Heart left ventricle (tissue), 16 donors: ENCODE measurements at regions not wholly inside any gene's neighbourhood (a gene's known extent, or its start where the extent isn't known, plus 50 kb on each side); places are given as distances from the start of the nearest gene placed in this dataset.
"Not testable (repeated sequence)": the region's sequence is repeated elsewhere in the genome, so short reads cannot be mapped to it uniquely, and the experiment has no call there.

Experiments used
- ATAC-seq, 4 donors: fragments of 200-7000 bp; cut with Tn5 transposase; one replicate each; pipeline ENCODE4 v1.9.1; 2020 to 2022; ENCODE audit warnings: moderate library complexity in 4 of 4, mild to moderate bottlenecking in 3 of 4, moderate number of reproducible peaks in 1 of 4
- DNase-seq, 5 donors: peaks; one replicate each; pipeline ENCODE4 v3.0.0-alpha.2; 2020
- H3K27ac ChIP-seq, 12 donors: fragments of 200-600 bp; sonication (generic) in 4 of 12; one replicate each; pipeline versions ENCODE4 v1.5.0 to v1.8.0; 2016 to 2022; ENCODE audit warnings: mild to moderate bottlenecking in 2 of 12
- H3K27me3 ChIP-seq, 9 donors: fragments of 200-600 bp; sonication (generic) in 2 of 9; one replicate each; pipeline versions ENCODE4 v1.5.1 to v1.8.0; 2016 to 2022; ENCODE audit warnings: mild to moderate bottlenecking in 3 of 9
- H3K36me3 ChIP-seq, 9 donors: fragments of 200-600 bp; sonication (generic) in 2 of 9; one replicate each; pipeline versions ENCODE4 v1.5.0 to v1.8.0; 2018 to 2022; ENCODE audit warnings: mild to moderate bottlenecking in 2 of 9
- H3K4me1 ChIP-seq, 12 donors: fragments of 200-600 bp; sonication (generic) in 4 of 12; one replicate each; pipeline versions ENCODE4 v1.5.0 to v1.8.0; 2016 to 2022; ENCODE audit warnings: mild to moderate bottlenecking in 3 of 12
- H3K4me3 ChIP-seq, 12 donors: fragments of 200-600 bp; sonication (generic) in 4 of 12; one replicate each; pipeline versions ENCODE4 v1.5.0 to v1.8.0; 2017 to 2022; ENCODE audit warnings: mild to moderate bottlenecking in 9 of 12, moderate library complexity in 4 of 12
- H3K9me3 ChIP-seq, 12 donors: fragments of 200-600 bp; sonication (generic) in 4 of 12; one replicate each; pipeline versions ENCODE4 v1.5.0 to v1.8.0; 2016 to 2022; ENCODE audit warnings: mild to moderate bottlenecking in 1 of 12
- POLR2A ChIP-seq, 2 donors: fragments of 450-650 bp; IDR thresholded peaks; one replicate each; pipeline ENCODE4 v1.6.1; 2017; ENCODE audit warnings: antibody characterized with exemption in 2 of 2, mild to moderate bottlenecking in 2 of 2, moderate library complexity in 2 of 2
- WGBS, 4 donors: extraction: QIAGEN DNeasy Blood & Tissue Kit in 2 of 4; methylation state at CpG; one replicate each; pipeline versions ENCODE4 v1.1.5 to v1.1.7; 2013 to 2018; 5-methylcytosine and 5-hydroxymethylcytosine counted together
- intact Hi-C, 10 donors: fragments of 100-400 bp; cut with DNase I; formaldehyde crosslinking; loops; one replicate each; pipeline versions ENCODE4 v1.11.1 to v1.14.2; 2022
- TF ChIP-seq, protein P1 (sequence below), 12 donors: fragments of 200-600 bp; sonication (generic) in 4 of 12; IDR thresholded peaks; one replicate each; pipeline versions ENCODE4 v1.5.0 to v1.8.0; 2018 to 2022; ENCODE audit warnings: antibody characterized with exemption in 12 of 12, mild to moderate bottlenecking in 5 of 12
- donor health status: ischemic (EF 13 %, LVEDD 7.1; RV severe dilation, severe dysfunction).
- donor health status: healthy with polysubstance abuse.
- donor health status: DM: no; HTN: yes; CAD: no.
- donor health status: DM: no; HTN: no; CAD: no.
- donor health status: ischemic (EF 25% LVEDD 6.9; RV normal size, moderate dysfunction).
- donor health status: ischemic (EF 25% LVEDD 5.7; RV mildly dilated, moderate dysfunction).
- donor health status: healthy.
- donor health status: DM: yes; HTN: yes; CAD: no.
- donor health status: ischemic (EF 35%, LVEDD 5.7; RV mildly dilated, moderate dysfunction).
- donor health status: nonischemic (EF 11% LVEDD 7.7; RV severe dilation, severe dysfunction).
- donor health status: DM: yes; HTN: yes; CAD: no.
- donor health status: PGD.
- donor health status: ischemic (EF 29% LVEDD 5.4; RV normal size, mild dysfunction).
- donor health status: nonischemic (EF 23%, LVEDD 6.1; RV moderate dilation, normal function).

DNA sequence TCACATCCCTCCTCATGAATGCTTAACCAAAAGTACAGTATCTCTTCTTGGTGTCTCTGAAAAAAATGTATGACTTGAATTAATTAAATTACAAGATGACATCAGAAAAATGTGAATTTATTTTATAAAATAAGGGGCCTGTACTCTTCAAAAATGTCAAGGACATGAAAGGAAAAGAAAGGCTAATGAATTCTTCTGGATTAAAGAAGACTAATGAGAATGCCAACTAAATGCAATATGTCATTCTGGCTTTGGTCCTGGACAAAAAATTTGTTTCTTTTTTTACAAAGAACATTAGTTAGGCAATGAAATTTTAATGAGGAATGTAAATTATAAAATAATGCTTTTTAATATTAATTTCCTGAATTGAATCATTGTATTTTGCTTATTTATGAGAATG, 1125.7 kb downstream of the DNAJB9 start:
- H3K9me3 ChIP-seq: peaks cover 0 to 13% (median 0%) of the 10 kb centered on the region in 12 donors
- no peaks in the 10 kb centered on the region for H3K36me3 ChIP-seq
- intact Hi-C loops: no loop called here
- H3K4me1 ChIP-seq: no peaks in the 10 kb centered on the region
- no peak for ATAC-seq
- H3K27me3 ChIP-seq: no peaks in the 10 kb centered on the region
- DNase-seq: no peak
- TF ChIP-seq, protein P1, sequence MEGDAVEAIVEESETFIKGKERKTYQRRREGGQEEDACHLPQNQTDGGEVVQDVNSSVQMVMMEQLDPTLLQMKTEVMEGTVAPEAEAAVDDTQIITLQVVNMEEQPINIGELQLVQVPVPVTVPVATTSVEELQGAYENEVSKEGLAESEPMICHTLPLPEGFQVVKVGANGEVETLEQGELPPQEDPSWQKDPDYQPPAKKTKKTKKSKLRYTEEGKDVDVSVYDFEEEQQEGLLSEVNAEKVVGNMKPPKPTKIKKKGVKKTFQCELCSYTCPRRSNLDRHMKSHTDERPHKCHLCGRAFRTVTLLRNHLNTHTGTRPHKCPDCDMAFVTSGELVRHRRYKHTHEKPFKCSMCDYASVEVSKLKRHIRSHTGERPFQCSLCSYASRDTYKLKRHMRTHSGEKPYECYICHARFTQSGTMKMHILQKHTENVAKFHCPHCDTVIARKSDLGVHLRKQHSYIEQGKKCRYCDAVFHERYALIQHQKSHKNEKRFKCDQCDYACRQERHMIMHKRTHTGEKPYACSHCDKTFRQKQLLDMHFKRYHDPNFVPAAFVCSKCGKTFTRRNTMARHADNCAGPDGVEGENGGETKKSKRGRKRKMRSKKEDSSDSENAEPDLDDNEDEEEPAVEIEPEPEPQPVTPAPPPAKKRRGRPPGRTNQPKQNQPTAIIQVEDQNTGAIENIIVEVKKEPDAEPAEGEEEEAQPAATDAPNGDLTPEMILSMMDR (IDR thresholded peaks at IDR 0.05): no peak
- no peak for TF ChIP-seq POLR2A (IDR thresholded peaks at IDR 0.05)
- H3K27ac ChIP-seq: no peak overlapping the region
- no peak overlapping the region for H3K4me3 ChIP-seq

DNA sequence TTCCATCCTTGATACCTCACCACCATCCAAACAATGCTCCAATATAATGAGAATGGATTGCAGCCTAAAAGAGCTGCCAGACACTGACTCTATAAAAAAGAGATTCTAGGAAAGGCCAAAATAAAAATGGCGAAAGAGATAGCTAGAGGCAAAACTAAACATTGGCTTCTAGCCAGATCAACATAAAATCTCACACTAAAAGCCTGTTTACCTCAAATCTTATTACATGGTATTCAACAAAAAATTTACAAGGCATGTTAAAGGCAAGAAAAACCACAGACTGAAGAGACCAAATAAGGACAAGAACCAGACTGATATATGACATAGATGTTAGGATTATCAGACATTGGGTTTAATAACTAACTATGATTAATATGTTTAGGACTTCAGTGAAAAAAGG, 1127.0 kb downstream of the DNAJB9 start:
- H3K4me1 ChIP-seq: no peaks in the 10 kb centered on the region
- TF ChIP-seq, protein P1 (IDR thresholded peaks at IDR 0.05): no peak
- no peak for TF ChIP-seq POLR2A (IDR thresholded peaks at IDR 0.05)
- no peak overlapping the region for H3K27ac ChIP-seq
- intact Hi-C loops: no loop called here
- H3K27me3 ChIP-seq: no peaks in the 10 kb centered on the region
- H3K4me3 ChIP-seq: no peak overlapping the region
- ATAC-seq (no peak), DNase-seq (no peak)
- no peaks in the 10 kb centered on the region for H3K36me3 ChIP-seq
- 74 to 94% (median 86%) methylated on average over 1 of the region's 1 CpG for WGBS, 4 donors
- H3K9me3 ChIP-seq: peaks cover 0 to 13% (median 0%) of the 10 kb centered on the region in 12 donors

DNA sequence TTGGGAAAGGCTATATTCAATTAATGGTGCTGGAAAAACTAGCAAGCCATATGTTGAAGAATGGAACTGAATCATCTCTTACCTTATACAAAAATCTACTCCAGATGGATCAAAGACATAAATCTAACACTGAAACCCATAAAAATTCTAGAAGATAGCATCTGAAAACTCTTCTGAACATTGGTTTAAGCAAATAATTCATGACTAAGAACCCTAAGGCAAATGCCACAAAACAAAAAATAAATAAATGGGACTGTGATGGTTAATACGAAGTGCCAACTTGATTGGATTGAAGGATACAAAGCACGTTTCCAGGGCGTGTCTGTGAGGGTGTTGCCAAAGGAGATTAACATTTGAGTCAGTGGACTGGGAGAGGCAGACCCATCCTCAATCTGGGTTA, 1130.0 kb downstream of the DNAJB9 start:
- no peak overlapping the region for H3K27ac ChIP-seq
- no peaks in the 10 kb centered on the region for H3K27me3 ChIP-seq
- H3K4me1 ChIP-seq: no peaks in the 10 kb centered on the region
- no peak for TF ChIP-seq POLR2A (IDR thresholded peaks at IDR 0.05)
- TF ChIP-seq, protein P1 (IDR thresholded peaks at IDR 0.05): no peak
- no peak for ATAC-seq
- DNase-seq: no peak
- no peak overlapping the region for H3K4me3 ChIP-seq
- WGBS, 4 donors: 73 to 74% (median 73%) methylated on average over 3 of the region's 3 CpGs
- intact Hi-C loops: no loop called here
- peaks cover 0 to 13% (median 0%) of the 10 kb centered on the region in 12 donors for H3K9me3 ChIP-seq
- H3K36me3 ChIP-seq: no peaks in the 10 kb centered on the region

DNA sequence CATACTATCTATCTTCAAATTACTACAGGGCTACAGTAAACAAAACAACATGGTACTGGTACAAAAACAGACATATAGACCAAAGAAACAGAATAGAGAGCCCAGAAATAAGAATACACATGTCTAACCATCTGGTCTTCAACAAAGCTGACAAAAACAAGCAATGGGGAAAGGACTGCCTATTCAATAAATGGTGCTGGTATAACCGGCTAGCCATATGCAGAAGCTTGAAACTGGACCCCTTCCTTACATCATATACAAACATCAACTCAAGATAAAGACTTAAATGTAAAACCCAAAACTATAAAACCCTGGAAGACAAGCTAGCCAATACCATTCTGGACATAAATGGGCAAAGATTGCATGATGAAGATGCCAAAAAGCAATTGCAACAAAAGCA, 1143.7 kb downstream of the DNAJB9 start:
- H3K9me3 ChIP-seq: no peaks in the 10 kb centered on the region
- H3K27me3 ChIP-seq: no peaks in the 10 kb centered on the region
- intact Hi-C loops: no loop called here
- DNase-seq (no peak), ATAC-seq (no peak)
- TF ChIP-seq, protein P1 (IDR thresholded peaks at IDR 0.05): no peak
- no peak for TF ChIP-seq POLR2A (IDR thresholded peaks at IDR 0.05)
- H3K36me3 ChIP-seq: no peaks in the 10 kb centered on the region
- WGBS, 4 donors: 89 to 94% (median 90%) methylated on average over 1 of the region's 1 CpG
- no peak overlapping the region for H3K27ac ChIP-seq
- no peaks in the 10 kb centered on the region for H3K4me1 ChIP-seq
- H3K4me3 ChIP-seq: no peak overlapping the region

DNA sequence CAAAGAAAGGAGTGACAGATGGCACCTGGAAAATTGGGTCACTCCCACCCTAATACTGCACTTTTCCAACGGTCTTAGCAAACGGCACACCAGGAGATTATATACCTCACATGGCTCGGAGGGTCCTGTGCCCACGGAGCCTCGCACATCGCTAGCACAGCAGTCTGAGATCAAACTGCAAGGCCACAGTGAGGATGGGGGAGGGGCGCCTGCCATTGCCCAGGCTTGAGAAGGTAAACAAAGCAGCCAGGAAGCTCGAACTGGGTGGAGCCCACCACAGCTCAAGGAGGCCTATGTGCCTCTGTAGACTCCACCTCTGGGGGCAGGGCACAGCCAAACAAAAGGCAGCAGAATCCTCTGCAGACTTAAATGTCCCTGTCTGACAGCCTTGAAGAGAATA, 1149.7 kb downstream of the DNAJB9 start:
- intact Hi-C loops, DNase-seq, H3K36me3 ChIP-seq, H3K4me1 ChIP-seq, H3K27ac ChIP-seq, H3K27me3 ChIP-seq, H3K9me3 ChIP-seq, H3K4me3 ChIP-seq, ATAC-seq: not testable (repeated sequence)
- WGBS, 4 donors: 82 to 87% (median 84%) methylated on average over 8 of the region's 8 CpGs
